SK-N-SH (cell line): ENCODE measurements at regions not wholly inside any gene's neighbourhood (a gene's known extent, or its start where the extent isn't known, plus 50 kb on each side); places are given as distances from the start of the nearest gene placed in this dataset.
"Not testable (repeated sequence)": the region's sequence is repeated elsewhere in the genome, so short reads cannot be mapped to it uniquely, and the experiment has no call there.

Experiments used
- CTCF ChIA-PET: fragments of 300-600, 350-600 bp; formaldehyde crosslinking; extraction: SDS; loops from one replicate; lab custom pipeline; 2021; lab: Yijun Ruan, JAX
- POLR2A ChIA-PET: fragments of 350-600 bp; sonication (Branson Sonifier 250); formaldehyde crosslinking; extraction: SDS; loops from one replicate; lab custom pipeline; 2020; ENCODE audit warnings: antibody characterized with exemption, inconsistent platforms; lab: Yijun Ruan, JAX
- DNase-seq: peaks from one replicate; pipeline ENCODE4 v3.0.0; 2012
- H2AFZ ChIP-seq: fragments of 200-600 bp; sonication (generic); 2 replicates; pipeline ENCODE4 v1.8.1; 2016; ENCODE audit warnings: antibody characterized with exemption, mild to moderate bottlenecking, low read depth
- H3F3A ChIP-seq: fragments of 200-600 bp; sonication (generic); replicated peaks from 2 replicates; pipeline ENCODE3; 2016; ENCODE audit warnings: antibody characterized with exemption, mild to moderate bottlenecking; ENCODE audit not compliant: insufficient read depth
- H3K27ac ChIP-seq, 2 experiments: fragments of 200-500 bp in 1 of 2; fragments of 200-600 bp in 1 of 2; sonication (Bioruptor generic) in 1 of 2; sonication (generic), shearing (Covaris generic) in 1 of 2; 2 replicates each; pipeline versions ENCODE4 v1.5.1 to v1.6.1; 2014 to 2016; ENCODE audit warnings: low read depth in 2 of 2, inconsistent platforms in 1 of 2, low read length in 1 of 2, mild to moderate bottlenecking in 1 of 2, mixed read lengths in 1 of 2
- H3K27me3 ChIP-seq: fragments of 200-600 bp; sonication (generic), shearing (Covaris generic); 2 replicates; pipeline ENCODE4 v1.6.1; 2016; ENCODE audit warnings: mixed run types; ENCODE audit not compliant: insufficient read depth
- H3K36me3 ChIP-seq, 2 experiments: fragments of 200-500 bp in 1 of 2; fragments of 200-600 bp in 1 of 2; sonication (Bioruptor generic) in 1 of 2; sonication (generic) in 1 of 2; replicated peaks in 1 of 2; 2 replicates each; pipeline versions ENCODE3 to v1.5.1; 2014 to 2016; ENCODE audit warnings: low read length in 1 of 2, mild to moderate bottlenecking in 1 of 2; ENCODE audit not compliant: insufficient read depth in 2 of 2, control insufficient read depth in 1 of 2
- H3K4me1 ChIP-seq, 2 experiments: fragments of 200-500 bp in 1 of 2; fragments of 200-600 bp in 1 of 2; sonication (Bioruptor generic) in 1 of 2; sonication (generic), shearing (Covaris generic) in 1 of 2; 2 replicates each; pipeline versions ENCODE4 v1.5.1 to v1.6.1; 2014 to 2016; ENCODE audit warnings: low read depth in 1 of 2, low read length in 1 of 2, mixed run types in 1 of 2; ENCODE audit not compliant: insufficient read depth in 2 of 2, control insufficient read depth in 1 of 2
- H3K4me2 ChIP-seq: fragments of 200-600 bp; sonication (generic), shearing (Covaris generic); 2 replicates; pipeline ENCODE4 v1.6.1; 2017; ENCODE audit warnings: mixed run types
- H3K4me3 ChIP-seq, 2 experiments: fragments of 200-500 bp in 1 of 2; fragments of 200-600 bp in 1 of 2; sonication (Bioruptor generic) in 1 of 2; sonication (generic), shearing (Covaris generic) in 1 of 2; 2 replicates each; pipeline versions ENCODE4 v1.5.1 to v1.8.1; 2014 to 2016; ENCODE audit warnings: low read depth in 2 of 2, inconsistent platforms in 1 of 2, low read length in 1 of 2, mild to moderate bottlenecking in 1 of 2, mixed read lengths in 1 of 2, moderate library complexity in 1 of 2
- H3K79me2 ChIP-seq: fragments of 200-600 bp; sonication (generic); 2 replicates; pipeline ENCODE4 v1.8.1; 2017; ENCODE audit warnings: mild to moderate bottlenecking; ENCODE audit not compliant: insufficient read depth
- H3K9ac ChIP-seq: fragments of 200-600 bp; sonication (generic); 2 replicates; pipeline ENCODE4 v1.6.1; 2017; ENCODE audit warnings: mixed run types
- H3K9me2 ChIP-seq: fragments of 200-600 bp; sonication (generic); 2 replicates; pipeline ENCODE4 v1.6.1; 2017; ENCODE audit warnings: mixed run types
- H3K9me3 ChIP-seq: fragments of 200-600 bp; sonication (generic); 2 replicates; pipeline ENCODE4 v1.6.1; 2017; ENCODE audit warnings: mixed run types, mild to moderate bottlenecking, moderate library complexity
- H4K20me1 ChIP-seq: fragments of 200-600 bp; sonication (generic); 2 replicates; pipeline ENCODE4 v1.6.1; 2017; ENCODE audit warnings: mild to moderate bottlenecking, mixed run types; ENCODE audit not compliant: insufficient read depth
- WGBS: methylation state at CpG from one replicate; pipeline ENCODE4 v1.1.6; 2017; ENCODE audit warnings: low lambda C conversion rate; 5-methylcytosine and 5-hydroxymethylcytosine counted together

- H3K9me2 ChIP-seq, H4K20me1 ChIP-seq, POLR2A ChIA-PET, H3K4me1 ChIP-seq, H3K79me2 ChIP-seq, H3K27ac ChIP-seq, H3K4me2 ChIP-seq, H3K4me3 ChIP-seq, H2AFZ ChIP-seq, H3K36me3 ChIP-seq, DNase-seq, CTCF ChIA-PET, H3K9ac ChIP-seq, H3K27me3 ChIP-seq, H3K9me3 ChIP-seq, H3F3A ChIP-seq: not testable (repeated sequence)
- WGBS = 18% methylated on average over 5 of the region's 6 CpGs
These were observed 90.8 kb upstream of the ADCY2 start for GRCh38 chr5:7305000-7305674.

DNA sequence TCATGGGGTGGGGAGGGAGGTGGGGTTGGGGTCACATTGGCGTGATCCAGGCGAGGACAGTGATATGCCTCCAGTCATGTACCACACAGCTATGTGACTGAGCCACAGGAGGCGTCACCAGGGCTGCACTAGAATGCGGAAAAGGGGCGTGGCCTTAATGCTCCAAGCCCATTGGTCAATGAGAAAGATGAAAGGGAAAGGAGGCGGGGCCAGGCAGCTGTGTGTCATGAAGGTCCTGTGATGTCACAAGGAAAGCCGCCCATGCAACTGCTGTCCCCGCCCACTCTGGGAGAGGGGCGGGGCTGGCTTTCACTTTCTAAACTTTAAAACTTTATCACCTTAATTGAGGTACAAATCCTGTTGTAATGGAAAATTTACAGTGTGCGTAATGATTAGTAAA is 89.4 kb upstream of the ADCY2 start:
- H3K79me2 ChIP-seq, DNase-seq, CTCF ChIA-PET: not testable (repeated sequence)

DNA sequence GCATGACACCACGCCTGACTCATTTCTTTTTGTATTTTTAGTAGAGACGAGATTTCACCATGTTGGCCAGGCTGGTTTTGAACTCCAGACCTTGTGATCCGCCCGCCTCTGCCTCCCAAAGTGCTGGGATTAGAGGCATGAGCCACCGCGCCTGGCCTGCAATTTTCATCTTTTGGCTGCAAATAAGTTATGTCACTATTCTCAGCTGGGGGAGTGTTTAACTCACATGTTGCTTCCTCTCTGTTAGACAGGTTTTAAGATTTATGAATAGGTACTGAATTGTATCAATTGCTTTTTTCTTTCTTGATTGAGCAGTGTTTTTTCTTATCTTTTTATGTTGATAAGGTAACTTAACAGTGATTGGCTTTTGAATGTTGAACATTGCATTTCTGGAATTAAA is 88.2 kb upstream of the ADCY2 start:
- H2AFZ ChIP-seq, H3K27me3 ChIP-seq, H3K4me2 ChIP-seq, H3K27ac ChIP-seq, H3K9me2 ChIP-seq, DNase-seq, CTCF ChIA-PET, H3K4me3 ChIP-seq, H3F3A ChIP-seq, POLR2A ChIA-PET, H3K9me3 ChIP-seq, H3K36me3 ChIP-seq, H3K9ac ChIP-seq, H3K79me2 ChIP-seq, H4K20me1 ChIP-seq, H3K4me1 ChIP-seq: not testable (repeated sequence)
- 14% methylated on average over 6 of the region's 6 CpGs for WGBS

More for the DNA sequence above, 89.4 kb upstream of the ADCY2 start:
- H4K20me1 ChIP-seq, H3K27ac ChIP-seq, H3K9me2 ChIP-seq, H3K9ac ChIP-seq, H3K4me2 ChIP-seq, H3K27me3 ChIP-seq, H3K4me3 ChIP-seq, H3K36me3 ChIP-seq, H3F3A ChIP-seq, H2AFZ ChIP-seq, H3K4me1 ChIP-seq, H3K9me3 ChIP-seq, POLR2A ChIA-PET: not testable (repeated sequence)
- 36% methylated on average over 9 of the region's 10 CpGs for WGBS

DNA sequence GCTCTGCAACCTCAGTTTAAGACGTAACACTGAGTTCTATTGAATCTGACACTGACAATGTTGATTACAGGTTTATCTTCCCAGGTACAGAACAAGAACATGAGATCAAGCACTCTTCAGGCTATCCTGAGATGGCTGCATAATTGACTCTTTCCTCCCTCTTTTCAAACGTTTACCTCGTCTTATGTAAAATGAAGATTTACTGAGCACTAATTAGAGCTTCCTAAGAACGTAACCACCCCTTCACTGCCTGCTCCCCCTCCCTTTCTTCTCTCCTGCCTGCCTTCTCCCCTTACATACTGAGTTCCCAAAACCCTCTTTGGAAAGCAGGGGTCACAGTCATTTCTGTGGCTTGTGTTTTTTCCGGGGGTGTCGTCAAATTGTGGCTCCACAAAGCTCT is 86.2 kb upstream of the ADCY2 start:
- H2AFZ ChIP-seq, H3K9ac ChIP-seq, CTCF ChIA-PET, H3K27me3 ChIP-seq, H3K4me2 ChIP-seq, DNase-seq, H3F3A ChIP-seq, H3K27ac ChIP-seq, POLR2A ChIA-PET, H3K4me3 ChIP-seq, H4K20me1 ChIP-seq, H3K9me2 ChIP-seq, H3K4me1 ChIP-seq, H3K79me2 ChIP-seq, H3K36me3 ChIP-seq, H3K9me3 ChIP-seq: not testable (repeated sequence)
- 4% methylated on average over 6 of the region's 6 CpGs for WGBS
